ENCODE measurements at regions not wholly inside any gene's neighbourhood (a gene's known extent, or its start where the extent isn't known, plus 50 kb on each side); places are given as distances from the start of the nearest gene placed in this dataset.

DNA sequence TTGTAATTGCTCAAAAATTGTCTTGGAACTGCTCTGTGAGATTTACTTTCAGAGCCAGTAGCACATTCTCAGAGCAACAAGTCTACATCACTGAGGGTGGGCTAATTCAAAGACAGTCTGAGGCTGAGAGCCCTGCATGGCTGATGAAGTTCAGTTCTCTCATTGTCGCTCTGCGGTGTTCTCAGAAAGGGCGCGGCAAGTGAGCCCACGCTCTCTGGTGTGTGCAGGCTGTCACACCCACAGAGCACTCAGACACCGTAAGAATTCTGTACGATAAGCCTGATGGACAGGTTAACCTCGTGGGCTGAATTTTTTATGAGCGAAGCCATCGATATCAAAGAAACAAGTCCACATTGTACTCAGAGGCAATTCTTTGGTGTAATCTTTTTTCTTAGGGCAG lies 557.8 kb downstream of the HACE1 start:
- no peak for DNase-seq

- DNase-seq: no peak
Measured at GRCh38 chr6:104286641-104287040, 573.1 kb downstream of the HACE1 start.

GRCh38 chr6:104284872-104285271 lies 574.8 kb downstream of the HACE1 start:
- no peak for DNase-seq

GRCh38 chr6:104282581-104282980 lies 577.1 kb downstream of the HACE1 start:
- no peak for DNase-seq

DNA sequence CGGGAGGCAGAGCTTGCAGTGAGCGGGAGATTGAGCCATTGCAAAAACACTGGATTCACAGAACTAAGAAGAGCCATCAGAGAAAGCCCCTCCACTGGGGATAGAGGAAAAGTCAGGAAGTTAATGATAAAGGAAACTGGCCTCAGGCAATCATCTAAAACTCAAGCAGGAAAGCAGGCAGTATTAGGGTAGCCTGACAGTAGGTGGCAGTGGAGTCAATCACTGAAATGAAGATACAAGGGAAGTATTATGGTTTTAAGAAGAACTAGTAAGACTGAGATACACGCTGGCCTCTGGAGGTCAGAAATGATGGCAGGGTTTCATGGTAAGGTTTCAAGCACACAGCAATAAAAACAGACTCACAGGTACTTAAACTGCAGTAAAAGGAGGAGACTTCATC lies 578.3 kb downstream of the HACE1 start:
- no peak for DNase-seq

GRCh38 chr6:104268389-104268788 lies 591.3 kb downstream of the HACE1 start:
- no peak for DNase-seq

DNA sequence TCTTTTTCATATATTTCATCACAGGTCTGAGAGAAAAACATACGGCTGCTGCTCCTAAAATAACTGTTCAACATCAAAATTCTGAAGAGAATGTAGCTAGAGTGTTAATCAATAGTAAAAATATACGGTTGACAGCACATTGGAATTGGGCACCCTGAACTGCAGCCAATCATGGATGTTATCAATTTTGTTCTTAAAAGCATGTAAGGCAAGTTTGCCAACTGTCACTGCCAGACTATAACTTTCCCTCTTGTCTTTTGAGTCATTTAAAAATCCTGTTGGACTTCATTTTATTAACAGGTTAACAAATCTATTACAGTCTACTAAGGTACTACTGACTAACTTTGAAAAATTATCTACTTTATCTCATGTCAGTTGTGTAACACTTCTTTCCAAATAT lies 592.8 kb downstream of the HACE1 start:
- DNase-seq: no peak

DNA sequence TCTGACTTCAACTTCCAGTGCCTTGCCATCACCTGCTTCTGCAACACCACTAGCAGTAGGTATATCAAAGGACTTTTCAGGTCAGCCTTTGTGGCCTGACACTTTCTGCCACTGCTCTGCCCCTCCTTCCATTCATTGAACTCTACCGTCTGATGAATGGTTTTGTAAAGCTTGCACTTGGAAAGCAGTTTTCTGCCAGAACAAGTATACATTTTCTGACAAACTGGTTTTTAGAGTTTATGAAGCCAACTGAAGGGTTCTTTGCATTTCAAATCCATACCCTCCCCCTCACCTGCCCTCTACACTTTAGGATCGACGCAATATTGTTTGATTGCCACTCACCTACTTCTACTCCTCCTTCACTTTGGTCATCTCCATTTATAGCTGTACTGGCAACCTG lies 603.1 kb downstream of the HACE1 start:
- no peak for DNase-seq

GRCh38 chr6:104253236-104253635 lies 606.5 kb downstream of the HACE1 start:
- DNase-seq: no peak

GRCh38 chr6:104252276-104252675 lies 607.4 kb downstream of the HACE1 start:
- no peak for DNase-seq

GRCh38 chr6:104251651-104252050 lies 608.1 kb downstream of the HACE1 start:
- DNase-seq: no peak

- no peak for DNase-seq
Measured at GRCh38 chr6:104240865-104241264, 618.9 kb downstream of the HACE1 start.

GRCh38 chr6:104239971-104240370 lies 619.7 kb downstream of the HACE1 start:
- no peak for DNase-seq

DNA sequence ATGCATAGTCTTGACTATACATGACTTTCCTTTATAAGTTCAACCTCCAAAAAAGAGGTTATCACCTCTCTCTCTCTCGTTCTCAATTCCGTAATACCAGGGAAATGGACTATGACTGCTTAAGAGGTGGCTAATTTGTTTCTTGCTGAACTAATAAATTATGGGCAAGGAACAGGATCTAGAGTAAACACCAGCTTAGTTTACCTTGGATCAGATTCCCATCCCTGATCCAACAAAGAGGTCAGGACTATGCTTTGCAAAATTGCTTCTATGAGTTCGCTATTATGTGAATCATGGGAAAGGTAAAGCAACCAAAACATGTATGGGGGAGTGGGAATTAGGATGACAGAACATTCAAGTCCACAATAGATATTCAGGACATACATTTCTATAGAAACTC lies 630.7 kb downstream of the HACE1 start:
- no peak for DNase-seq

DNA sequence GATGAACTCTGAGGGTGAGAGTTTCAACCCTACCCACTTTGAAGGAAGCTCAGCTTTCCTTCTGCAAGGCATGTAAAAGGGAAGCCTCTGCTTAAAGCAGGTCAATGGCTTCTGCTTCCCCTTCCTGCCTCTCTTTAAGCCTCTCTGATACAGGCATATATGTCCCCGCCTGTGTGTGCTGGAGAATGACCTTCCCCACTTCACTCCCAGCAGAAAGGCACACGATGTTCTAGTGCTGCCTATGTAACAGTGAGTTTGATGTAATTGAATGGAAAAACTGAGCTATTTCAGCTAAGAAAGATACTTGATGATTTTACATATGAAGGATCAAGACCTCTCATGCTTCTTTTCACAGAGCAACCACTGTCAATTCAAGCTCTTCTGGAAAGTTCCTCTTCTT lies 632.2 kb downstream of the HACE1 start:
- DNase-seq: no peak

DNA sequence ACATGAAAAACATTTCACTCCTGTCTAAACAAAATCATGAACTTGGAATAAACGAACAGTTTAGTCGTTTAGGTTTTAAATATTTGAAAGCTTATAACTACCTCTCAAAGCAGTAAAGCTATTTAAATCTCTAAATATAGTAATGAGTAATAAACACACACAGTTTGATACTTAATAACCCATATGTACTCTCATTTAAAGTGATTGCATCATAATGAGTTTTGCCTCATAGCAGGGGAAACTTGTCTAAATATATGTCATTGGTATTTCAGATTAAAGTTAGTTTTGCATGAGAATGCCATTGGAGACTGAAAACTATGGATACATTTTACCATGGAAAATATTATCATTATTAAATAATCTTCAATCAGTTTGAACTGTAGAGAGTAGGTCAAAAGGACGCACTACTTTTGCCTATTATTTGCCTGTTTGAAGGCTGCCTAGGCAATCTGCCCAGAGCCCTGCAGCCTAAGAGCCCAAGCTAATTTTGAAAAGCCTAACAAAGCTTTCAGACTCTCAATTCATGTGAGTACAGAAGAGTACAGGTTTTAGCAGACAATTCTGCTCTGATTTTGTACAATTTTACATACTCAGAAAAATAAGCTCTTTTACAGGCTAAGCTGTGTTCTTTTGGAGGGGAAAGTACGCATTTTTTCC lies 632.8 kb downstream of the HACE1 start:
- no peak for DNase-seq

GRCh38 chr6:104218116-104218515 lies 641.6 kb downstream of the HACE1 start:
- no peak for DNase-seq

DNA sequence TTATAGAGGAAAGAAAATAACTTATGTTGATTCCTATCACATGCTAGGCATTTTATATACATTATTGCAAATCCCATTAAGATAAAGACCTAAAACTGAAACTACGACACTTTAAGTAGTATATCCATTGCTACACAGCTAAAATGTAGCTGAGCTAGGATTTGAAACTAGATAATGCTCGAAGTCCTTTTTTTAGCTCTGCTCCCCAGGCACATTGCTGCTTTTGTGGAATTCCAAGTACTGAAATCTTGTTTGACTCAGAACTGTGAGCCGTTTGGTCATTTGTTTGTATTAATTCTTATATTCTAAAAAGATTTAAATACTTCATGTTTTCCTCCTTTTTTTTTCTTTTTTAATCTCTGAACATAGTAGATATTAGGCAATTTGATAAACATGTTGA lies 644.8 kb downstream of the HACE1 start:
- no peak for DNase-seq

DNA sequence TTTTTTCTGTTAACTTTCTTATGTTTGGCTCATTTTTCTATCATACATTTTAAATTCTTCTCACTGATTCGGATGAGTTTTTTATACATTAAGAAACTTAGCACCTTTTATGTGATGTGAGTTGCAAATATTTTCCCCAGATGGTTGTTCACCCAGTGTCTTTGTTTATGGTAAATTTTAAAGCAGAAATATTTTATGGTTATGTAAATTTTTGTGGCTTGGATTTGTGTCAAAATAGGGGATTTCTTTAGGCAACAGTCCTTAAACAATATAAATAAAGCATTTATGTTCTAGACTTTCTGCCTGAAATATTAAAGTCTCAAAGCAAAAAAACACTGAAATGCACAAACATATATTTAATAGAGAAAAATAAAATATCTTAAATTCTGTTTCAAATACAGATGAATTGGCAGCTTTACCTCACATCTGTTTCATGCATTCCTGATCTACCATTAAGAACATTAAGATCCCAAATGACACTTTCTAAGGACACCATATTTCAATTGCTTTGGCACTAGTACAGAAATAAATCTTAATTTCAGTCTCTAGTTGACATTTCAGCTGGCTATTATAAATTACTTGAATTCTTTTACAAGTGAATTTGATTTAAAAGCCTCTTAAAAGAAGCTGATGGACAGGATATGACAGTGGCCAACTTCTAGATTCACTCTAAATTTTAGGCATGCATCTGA lies 646.6 kb downstream of the HACE1 start:
- DNase-seq: no peak

GRCh38 chr6:104207635-104208034 lies 652.1 kb downstream of the HACE1 start:
- no peak for DNase-seq

GRCh38 chr6:104201557-104201956 lies 658.2 kb downstream of the HACE1 start:
- no peak for DNase-seq

- no peak for DNase-seq
Measured at GRCh38 chr6:104187616-104188015, 672.1 kb downstream of the HACE1 start.

- no peak for DNase-seq
Measured at GRCh38 chr6:104186831-104187230, 672.9 kb downstream of the HACE1 start.

- no peak for DNase-seq
Measured at GRCh38 chr6:104183816-104184435, 675.8 kb downstream of the HACE1 start.

GRCh38 chr6:104182811-104183210 lies 676.9 kb downstream of the HACE1 start:
- no peak for DNase-seq

Data from activated CD4-positive, CD25-positive, alpha-beta regulatory T cell (primary cell).